RWPE1 (cell line): ENCODE measurements at regions not wholly inside any gene's neighbourhood (a gene's known extent, or its start where the extent isn't known, plus 50 kb on each side); places are given as distances from the start of the nearest gene placed in this dataset.
"Not testable (repeated sequence)": the region's sequence is repeated elsewhere in the genome, so short reads cannot be mapped to it uniquely, and the experiment has no call there.

Experiments
- CTCF ChIA-PET: fragments of 350-600 bp; sonication (Branson Sonifier 250); formaldehyde crosslinking; extraction: SDS; loops from one replicate; lab custom pipeline; 2021; lab: Yijun Ruan, JAX
- POLR2A ChIA-PET: fragments of 400-600 bp; formaldehyde crosslinking; extraction: SDS; loops from one replicate; lab custom pipeline; 2020; ENCODE audit warnings: antibody characterized with exemption; ENCODE audit not compliant: low non-redundant PET; lab: Yijun Ruan, JAX
- DNase-seq: peaks from one replicate; pipeline ENCODE4 v3.0.0; 2012; ENCODE audit warnings: low spot score
- H3K27ac ChIP-seq: fragments of 450-650 bp; 2 replicates; pipeline ENCODE4 v1.5.1; 2017
- TF ChIP-seq, protein P1 (sequence below): fragments of 450-650 bp; conservative IDR thresholded peaks from 2 replicates; pipeline ENCODE4 v1.5.1; 2017; ENCODE audit warnings: low read depth, mild to moderate bottlenecking

DNA sequence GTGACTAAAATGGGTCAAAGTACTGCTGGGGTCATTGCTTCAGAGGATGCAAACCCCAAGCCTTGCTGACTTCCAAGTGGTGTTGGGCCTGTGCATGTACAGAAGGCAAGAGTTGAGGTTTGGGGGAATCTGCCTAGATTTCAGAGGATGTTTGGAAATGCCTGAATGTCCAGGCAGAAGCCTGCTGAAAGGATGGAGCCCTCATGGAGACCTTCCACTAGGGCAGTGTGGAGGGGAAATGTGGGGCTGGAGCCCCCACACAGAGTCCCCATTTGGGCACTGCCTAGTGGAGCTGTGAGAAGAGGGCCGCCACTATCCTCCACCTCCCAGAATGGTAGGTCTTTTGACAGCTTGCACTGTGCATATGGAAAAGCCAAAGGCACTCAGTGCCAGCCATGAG is 377.7 kb upstream of the TRPC7 start:
- TF ChIP-seq, protein P1, sequence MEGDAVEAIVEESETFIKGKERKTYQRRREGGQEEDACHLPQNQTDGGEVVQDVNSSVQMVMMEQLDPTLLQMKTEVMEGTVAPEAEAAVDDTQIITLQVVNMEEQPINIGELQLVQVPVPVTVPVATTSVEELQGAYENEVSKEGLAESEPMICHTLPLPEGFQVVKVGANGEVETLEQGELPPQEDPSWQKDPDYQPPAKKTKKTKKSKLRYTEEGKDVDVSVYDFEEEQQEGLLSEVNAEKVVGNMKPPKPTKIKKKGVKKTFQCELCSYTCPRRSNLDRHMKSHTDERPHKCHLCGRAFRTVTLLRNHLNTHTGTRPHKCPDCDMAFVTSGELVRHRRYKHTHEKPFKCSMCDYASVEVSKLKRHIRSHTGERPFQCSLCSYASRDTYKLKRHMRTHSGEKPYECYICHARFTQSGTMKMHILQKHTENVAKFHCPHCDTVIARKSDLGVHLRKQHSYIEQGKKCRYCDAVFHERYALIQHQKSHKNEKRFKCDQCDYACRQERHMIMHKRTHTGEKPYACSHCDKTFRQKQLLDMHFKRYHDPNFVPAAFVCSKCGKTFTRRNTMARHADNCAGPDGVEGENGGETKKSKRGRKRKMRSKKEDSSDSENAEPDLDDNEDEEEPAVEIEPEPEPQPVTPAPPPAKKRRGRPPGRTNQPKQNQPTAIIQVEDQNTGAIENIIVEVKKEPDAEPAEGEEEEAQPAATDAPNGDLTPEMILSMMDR: no peak
- DNase-seq: no peak
- ChIA-PET POLR2A (no interaction called here), CTCF (no interaction called here)
- H3K27ac ChIP-seq: no peak overlapping the region

DNA sequence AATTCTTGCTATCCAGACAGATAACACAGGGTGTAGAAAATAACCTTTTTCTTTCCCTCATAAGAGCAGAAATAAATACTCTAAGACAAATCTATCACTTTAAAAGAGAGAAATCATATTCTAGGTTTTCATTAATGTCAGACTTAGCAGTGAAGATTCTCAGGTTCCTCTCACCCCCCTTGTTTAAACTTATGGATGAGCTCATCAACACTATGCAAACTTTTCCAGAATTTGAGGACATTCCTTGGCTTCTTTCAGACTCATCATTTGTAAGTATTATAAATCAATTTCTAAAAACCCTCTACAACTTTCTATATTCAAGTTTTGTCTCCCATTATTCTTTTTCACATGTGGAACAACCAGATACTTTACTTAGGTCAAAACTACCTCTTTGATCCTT is 374.9 kb upstream of the TRPC7 start:
- POLR2A ChIA-PET: no interaction called here
- no peak overlapping the region for H3K27ac ChIP-seq
- TF ChIP-seq, protein P1: no peak
- CTCF ChIA-PET: no interaction called here
- no peak for DNase-seq

DNA sequence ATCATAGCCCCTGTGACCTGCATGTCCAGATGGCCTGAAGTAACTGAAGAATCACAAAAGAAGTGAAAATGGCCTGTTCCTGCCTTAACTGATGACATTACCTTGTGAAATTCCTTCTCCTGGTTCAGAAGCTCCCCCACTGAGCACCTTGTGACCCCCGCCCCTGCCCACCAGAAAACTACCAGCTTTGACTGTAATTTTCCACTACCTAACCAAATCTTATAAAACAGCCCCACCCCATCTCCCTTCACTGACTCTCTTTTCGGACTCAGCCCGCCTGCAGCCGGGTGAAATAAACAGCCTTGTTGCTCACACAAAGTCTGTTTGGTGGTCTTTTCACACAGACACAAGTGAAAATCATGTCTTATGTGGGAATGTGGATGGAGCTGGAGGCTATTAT is 373.9 kb upstream of the TRPC7 start:
- H3K27ac ChIP-seq, DNase-seq, POLR2A ChIA-PET, CTCF ChIA-PET: not testable (repeated sequence)

DNA sequence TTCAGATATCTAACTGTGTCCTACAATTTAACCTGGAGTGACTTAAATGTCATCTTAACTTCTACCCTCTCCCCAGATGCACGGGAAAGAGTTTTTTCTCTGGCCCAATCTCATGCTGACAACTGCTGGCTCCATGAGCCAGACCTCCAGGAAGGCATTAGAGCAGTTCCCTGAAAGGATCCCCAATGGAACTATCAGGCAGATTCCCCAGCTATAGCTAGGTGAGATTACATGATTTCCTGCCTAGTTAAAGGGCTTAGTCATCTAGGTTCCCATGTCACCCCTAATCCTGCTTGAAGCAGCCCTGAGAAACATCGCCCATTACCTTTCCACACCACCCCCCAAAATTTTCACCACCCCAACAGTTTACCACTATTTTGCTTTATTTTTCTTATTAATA is 373.5 kb upstream of the TRPC7 start:
- DNase-seq: no peak
- TF ChIP-seq, protein P1: no peak
- ChIA-PET POLR2A (no interaction called here), CTCF (no interaction called here)
- no peak overlapping the region for H3K27ac ChIP-seq

DNA sequence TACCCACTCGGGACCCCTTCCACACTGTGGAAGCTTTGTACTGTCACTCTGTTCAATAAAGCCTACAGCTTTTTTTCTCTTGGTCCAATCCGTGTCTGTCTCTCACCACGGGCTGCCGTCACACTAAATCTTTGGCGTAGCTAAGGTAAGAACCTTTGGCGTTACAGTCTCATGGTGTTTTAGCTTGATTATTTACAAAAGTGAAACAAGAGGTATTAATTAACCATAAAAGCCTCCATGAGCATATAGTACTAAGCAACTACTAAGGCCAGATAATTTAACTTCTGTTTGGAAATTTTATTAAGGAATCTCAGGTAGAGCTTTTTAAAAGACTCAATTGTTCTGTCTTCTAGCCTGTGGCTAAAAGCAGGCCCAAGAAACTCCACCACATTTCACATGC is 370.7 kb upstream of the TRPC7 start:
- TF ChIP-seq, protein P1: no peak
- DNase-seq: no peak
- no peak overlapping the region for H3K27ac ChIP-seq
- POLR2A ChIA-PET: no interaction called here
- CTCF ChIA-PET: interaction anchor here (0.7 kb wide), 1 partner anchor 70 kb away, joined by 3 read pairs; no protein-coding TSS in a partner anchor

DNA sequence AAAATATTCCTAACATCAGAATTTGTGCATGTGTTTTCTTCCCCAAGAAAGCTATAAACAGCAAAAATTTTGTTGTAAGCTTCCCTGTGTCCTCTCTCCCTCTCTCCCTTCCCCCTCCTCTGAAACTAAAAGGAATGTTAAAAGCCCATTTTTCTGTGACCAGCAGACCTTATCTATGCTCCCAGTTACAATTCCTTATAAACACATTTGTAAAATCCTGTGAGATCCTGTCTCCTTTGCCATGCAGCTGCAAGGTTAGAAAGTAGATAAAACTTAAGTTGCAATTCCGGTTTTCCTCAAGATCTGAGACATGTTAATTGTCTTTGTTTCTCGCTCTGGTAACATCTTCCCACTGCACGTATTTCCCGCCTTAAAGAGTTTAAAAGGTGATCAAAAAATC is 370.3 kb upstream of the TRPC7 start:
- CTCF ChIA-PET, DNase-seq, POLR2A ChIA-PET: not testable (repeated sequence)

DNA sequence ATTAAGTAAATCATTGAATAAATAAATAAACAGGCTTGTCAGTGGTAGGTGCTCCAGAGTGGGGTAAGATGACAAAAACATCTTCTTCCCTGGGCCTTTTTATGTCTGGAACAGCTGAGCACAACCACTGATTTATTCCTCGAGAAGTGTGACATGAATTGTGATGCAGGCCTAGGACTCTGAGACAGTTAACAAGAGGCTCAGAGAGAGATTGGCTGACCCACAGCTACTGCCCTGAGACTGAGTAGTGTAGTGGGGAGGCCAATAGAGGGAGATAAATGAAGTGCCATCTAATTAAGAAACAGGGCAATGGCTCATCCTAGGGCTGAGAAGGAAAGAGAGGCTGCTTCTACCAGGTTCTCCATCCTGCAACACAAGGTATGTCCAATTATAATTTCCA is 369.3 kb upstream of the TRPC7 start:
- TF ChIP-seq, protein P1: no peak
- DNase-seq: no peak
- ChIA-PET CTCF (interaction anchor here (0.6 kb wide), 3 partner anchors 8 to 263 kb away, joined by 3 read pairs; no protein-coding TSS in a partner anchor), POLR2A (no interaction called here)
- no peak overlapping the region for H3K27ac ChIP-seq

More for the DNA sequence above, 370.3 kb upstream of the TRPC7 start:
- H3K27ac ChIP-seq: not testable (repeated sequence)

DNA sequence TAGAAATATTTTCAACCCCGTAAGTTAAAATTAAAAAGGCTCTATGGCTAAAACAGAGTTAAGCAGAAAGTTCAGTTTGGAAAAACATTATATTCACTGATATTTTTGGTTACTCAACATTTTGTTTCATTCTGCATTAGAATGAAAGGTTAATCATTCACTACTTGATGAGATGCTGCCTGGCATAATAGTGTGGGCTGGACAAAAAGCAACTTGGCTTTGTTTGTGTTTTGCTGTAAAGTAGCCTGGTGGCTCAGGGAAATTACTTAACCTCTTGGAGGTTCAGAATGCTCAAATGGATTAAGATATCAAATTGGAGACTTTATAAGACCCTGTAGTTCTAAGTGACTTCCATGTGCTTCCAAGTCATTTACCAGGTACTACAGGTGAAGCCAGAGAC is 367.4 kb upstream of the TRPC7 start:
- ChIA-PET POLR2A (no interaction called here), CTCF (interaction anchor here (0.6 kb wide), 1 partner anchor 51 kb away, joined by 4 read pairs; no protein-coding TSS in a partner anchor)
- no peak overlapping the region for H3K27ac ChIP-seq
- DNase-seq: no peak
- TF ChIP-seq, protein P1: no peak
